ENCODE measurements at regions not wholly inside any gene's neighbourhood (a gene's known extent, or its start where the extent isn't known, plus 50 kb on each side); places are given as distances from the start of the nearest gene placed in this dataset.

DNA sequence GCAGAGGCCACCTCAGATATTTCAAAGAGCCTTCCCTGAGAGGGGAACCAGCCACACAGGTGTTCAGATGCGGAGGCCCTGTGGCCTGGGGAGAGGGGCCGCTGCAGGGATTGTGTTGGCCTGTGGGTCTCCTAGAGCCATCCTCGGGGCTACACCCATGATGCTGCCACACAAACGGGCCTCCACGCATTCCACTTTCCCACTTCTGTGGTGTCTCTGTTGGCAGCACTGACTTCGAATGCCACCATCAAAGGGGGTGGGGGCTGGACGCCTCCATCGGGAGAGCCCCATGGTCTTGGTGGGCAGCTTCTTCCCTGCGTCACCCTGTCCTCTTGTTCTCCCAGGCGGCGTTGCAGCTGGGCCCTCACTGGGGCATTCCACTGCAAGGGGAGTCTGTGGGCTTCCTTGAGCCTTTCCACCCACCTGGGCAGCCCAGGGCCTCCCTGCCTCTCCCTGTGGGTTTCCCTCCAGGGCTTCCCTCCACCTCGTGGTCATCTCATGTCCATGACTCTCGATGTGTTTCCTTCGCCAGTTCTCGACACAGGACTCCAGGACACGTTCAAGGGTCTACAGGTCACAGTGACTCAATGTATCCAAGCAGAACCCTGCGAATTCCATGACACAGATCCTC lies 145.5 kb downstream of the ERMARD start:
- TF ChIP-seq, protein P1, sequence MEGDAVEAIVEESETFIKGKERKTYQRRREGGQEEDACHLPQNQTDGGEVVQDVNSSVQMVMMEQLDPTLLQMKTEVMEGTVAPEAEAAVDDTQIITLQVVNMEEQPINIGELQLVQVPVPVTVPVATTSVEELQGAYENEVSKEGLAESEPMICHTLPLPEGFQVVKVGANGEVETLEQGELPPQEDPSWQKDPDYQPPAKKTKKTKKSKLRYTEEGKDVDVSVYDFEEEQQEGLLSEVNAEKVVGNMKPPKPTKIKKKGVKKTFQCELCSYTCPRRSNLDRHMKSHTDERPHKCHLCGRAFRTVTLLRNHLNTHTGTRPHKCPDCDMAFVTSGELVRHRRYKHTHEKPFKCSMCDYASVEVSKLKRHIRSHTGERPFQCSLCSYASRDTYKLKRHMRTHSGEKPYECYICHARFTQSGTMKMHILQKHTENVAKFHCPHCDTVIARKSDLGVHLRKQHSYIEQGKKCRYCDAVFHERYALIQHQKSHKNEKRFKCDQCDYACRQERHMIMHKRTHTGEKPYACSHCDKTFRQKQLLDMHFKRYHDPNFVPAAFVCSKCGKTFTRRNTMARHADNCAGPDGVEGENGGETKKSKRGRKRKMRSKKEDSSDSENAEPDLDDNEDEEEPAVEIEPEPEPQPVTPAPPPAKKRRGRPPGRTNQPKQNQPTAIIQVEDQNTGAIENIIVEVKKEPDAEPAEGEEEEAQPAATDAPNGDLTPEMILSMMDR (IDR thresholded peaks at IDR 0.05) = no peak
- no peak for TF ChIP-seq POLR2A (IDR thresholded peaks at IDR 0.05)
